PC-9 (cell line): ENCODE measurements at regions not wholly inside any gene's neighbourhood (a gene's known extent, or its start where the extent isn't known, plus 50 kb on each side); places are given as distances from the start of the nearest gene placed in this dataset.

ENCODE experiments used
- EZH2 ChIP-seq: fragments of 200-600 bp; sonication (generic); IDR thresholded peaks from 2 replicates; pipeline ENCODE4 v1.8.0; 2017; ENCODE audit warnings: antibody characterized with exemption, low read depth
- TF ChIP-seq, protein P1 (sequence below): fragments of 200-600 bp; sonication (generic); conservative IDR thresholded peaks from 2 replicates; pipeline ENCODE4 v1.6.1; 2017; ENCODE audit warnings: mixed run types, antibody characterized with exemption, mild to moderate bottlenecking, moderate library complexity

DNA sequence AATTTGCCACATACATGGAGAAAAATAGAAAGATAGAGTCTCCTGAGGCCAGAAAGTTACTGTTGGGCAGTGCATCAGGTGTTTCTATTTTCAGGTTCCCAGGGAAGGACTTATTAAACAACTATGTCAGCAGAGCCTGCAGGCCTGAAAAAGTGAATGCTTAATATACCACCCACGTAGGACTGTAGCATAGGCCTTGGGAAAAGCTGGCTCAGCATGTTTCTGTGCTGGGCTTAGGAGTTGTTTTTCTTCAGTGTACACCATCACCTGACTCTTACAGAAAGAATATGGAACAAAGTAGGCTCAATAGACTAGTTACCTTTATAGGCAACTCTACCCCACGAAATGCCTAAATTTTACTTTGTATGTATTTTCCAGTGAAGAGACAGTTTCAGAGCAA is 1385.9 kb downstream of the FAM133A start:
- TF ChIP-seq, protein P1, sequence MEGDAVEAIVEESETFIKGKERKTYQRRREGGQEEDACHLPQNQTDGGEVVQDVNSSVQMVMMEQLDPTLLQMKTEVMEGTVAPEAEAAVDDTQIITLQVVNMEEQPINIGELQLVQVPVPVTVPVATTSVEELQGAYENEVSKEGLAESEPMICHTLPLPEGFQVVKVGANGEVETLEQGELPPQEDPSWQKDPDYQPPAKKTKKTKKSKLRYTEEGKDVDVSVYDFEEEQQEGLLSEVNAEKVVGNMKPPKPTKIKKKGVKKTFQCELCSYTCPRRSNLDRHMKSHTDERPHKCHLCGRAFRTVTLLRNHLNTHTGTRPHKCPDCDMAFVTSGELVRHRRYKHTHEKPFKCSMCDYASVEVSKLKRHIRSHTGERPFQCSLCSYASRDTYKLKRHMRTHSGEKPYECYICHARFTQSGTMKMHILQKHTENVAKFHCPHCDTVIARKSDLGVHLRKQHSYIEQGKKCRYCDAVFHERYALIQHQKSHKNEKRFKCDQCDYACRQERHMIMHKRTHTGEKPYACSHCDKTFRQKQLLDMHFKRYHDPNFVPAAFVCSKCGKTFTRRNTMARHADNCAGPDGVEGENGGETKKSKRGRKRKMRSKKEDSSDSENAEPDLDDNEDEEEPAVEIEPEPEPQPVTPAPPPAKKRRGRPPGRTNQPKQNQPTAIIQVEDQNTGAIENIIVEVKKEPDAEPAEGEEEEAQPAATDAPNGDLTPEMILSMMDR, result no peak
- no peak for TF ChIP-seq EZH2
